Kidney (tissue), 13 donors: ENCODE measurements at regions not wholly inside any gene's neighbourhood (a gene's known extent, or its start where the extent isn't known, plus 50 kb on each side); places are given as distances from the start of the nearest gene placed in this dataset.

ENCODE experiments used
- DNase-seq, 5 donors: peaks; one replicate each; pipeline ENCODE4 v3.0.0-alpha.2; 2013 to 2020
- FAIRE-seq: peaks from 2 replicates; lab custom pipeline; 2012; peaks lifted over from hg19 to GRCh38; lab: Jason Lieb, UNC
- H3K27ac ChIP-seq, 2 donors: one replicate each; pipeline ENCODE4 v1.7.0; 2013; ENCODE audit warnings: low read depth in 2 of 2, low read length in 2 of 2, inconsistent platforms in 1 of 2
- H3K27me3 ChIP-seq: one replicate; pipeline ENCODE4 v1.7.1; 2013; ENCODE audit warnings: low read length, inconsistent platforms; ENCODE audit not compliant: control insufficient read depth, insufficient read depth
- H3K36me3 ChIP-seq, 3 donors: one replicate each; pipeline versions ENCODE4 v1.7.0 to v1.7.1; 2013; ENCODE audit warnings: low read length in 3 of 3, control low read depth in 1 of 3, inconsistent platforms in 1 of 3; ENCODE audit not compliant: insufficient read depth in 3 of 3, control insufficient read depth in 2 of 3
- H3K4me1 ChIP-seq, 3 donors: one replicate each; pipeline versions ENCODE4 v1.7.0 to v1.7.1; 2013; ENCODE audit warnings: low read length in 3 of 3, inconsistent platforms in 1 of 3, low read depth in 1 of 3; ENCODE audit not compliant: control insufficient read depth in 2 of 3, insufficient read depth in 2 of 3
- H3K4me3 ChIP-seq, 3 donors: one replicate each; pipeline versions ENCODE4 v1.7.0 to v1.8.1; 2013; ENCODE audit warnings: low read length in 3 of 3, control low read depth in 1 of 3, inconsistent platforms in 1 of 3
- H3K9ac ChIP-seq, 3 donors: one replicate each; pipeline versions ENCODE4 v1.7.0 to v1.7.1; 2013; ENCODE audit warnings: low read length in 3 of 3, control low read depth in 1 of 3, inconsistent platforms in 1 of 3
- H3K9me3 ChIP-seq, 3 donors: one replicate each; pipeline versions ENCODE4 v1.7.0 to v1.7.1; 2013; ENCODE audit warnings: low read length in 3 of 3, control low read depth in 1 of 3, inconsistent platforms in 1 of 3; ENCODE audit not compliant: control insufficient read depth in 2 of 3, insufficient read depth in 1 of 3
- CTCF ChIP-seq: IDR thresholded peaks from 3 replicates; pipeline ENCODE4 v1.5.1; 2012; ENCODE audit warnings: mild to moderate bottlenecking, moderate library complexity, borderline replicate concordance; ENCODE audit not compliant: insufficient read depth; ENCODE audit errors: extremely low read depth
- intact Hi-C: fragments of 100-400 bp; cut with DNase I; formaldehyde crosslinking; loops from one replicate; pipeline ENCODE4 v1.11.1; 2022
- donor health status: control.
- donor health status: control.
- donor health status: control.
- donor health status: control.
- donor health status: control.
- donor health status: DM: yes; HTN: yes; CAD: no.
- donor health status: Normal renal cell carcinoma (clear cell type).

- FAIRE-seq (no peak), DNase-seq (no peak)
- H3K27ac ChIP-seq, result no peak overlapping the region
- no peaks in the 10 kb centered on the region for H3K27me3 ChIP-seq
- no peak overlapping the region for H3K9ac ChIP-seq
- H3K36me3 ChIP-seq, result no peaks in the 10 kb centered on the region
- TF ChIP-seq CTCF, result no peak
- intact Hi-C loops, result no loop called here
- no peaks in the 10 kb centered on the region for H3K4me1 ChIP-seq
- no peak overlapping the region for H3K4me3 ChIP-seq
- no peaks in the 10 kb centered on the region for H3K9me3 ChIP-seq
Observed at GRCh38 chr3:94179059-94179458, 116.2 kb downstream of the NSUN3 start.

GRCh38 chr3:94183551-94183950 is 120.7 kb downstream of the NSUN3 start:
- FAIRE-seq (no peak), DNase-seq (no peak)
- Histone ChIP-seq H3K27me3 (no peaks in the 10 kb centered on the region), H3K9me3 (no peaks in the 10 kb centered on the region), H3K4me3 (no peak overlapping the region), H3K27ac (no peak overlapping the region), H3K9ac (no peak overlapping the region), H3K36me3 (no peaks in the 10 kb centered on the region), H3K4me1 (no peaks in the 10 kb centered on the region)
- no peak for TF ChIP-seq CTCF
- intact Hi-C loops, result no loop called here

GRCh38 chr3:94184781-94185180 is 121.9 kb downstream of the NSUN3 start:
- TF ChIP-seq CTCF, result no peak
- intact Hi-C loops, result no loop called here
- Histone ChIP-seq H3K27ac (no peak overlapping the region), H3K9ac (no peak overlapping the region), H3K36me3 (no peaks in the 10 kb centered on the region), H3K4me3 (no peak overlapping the region), H3K27me3 (no peaks in the 10 kb centered on the region), H3K9me3 (no peaks in the 10 kb centered on the region), H3K4me1 (no peaks in the 10 kb centered on the region)
- no peak for DNase-seq
- FAIRE-seq, result no peak

GRCh38 chr3:94185753-94186152 is 122.9 kb downstream of the NSUN3 start:
- H3K9ac ChIP-seq, result no peak overlapping the region
- H3K9me3 ChIP-seq, result no peaks in the 10 kb centered on the region
- no peak overlapping the region for H3K27ac ChIP-seq
- no peak for TF ChIP-seq CTCF
- FAIRE-seq, result no peak
- DNase-seq, result no peak
- H3K4me3 ChIP-seq, result no peak overlapping the region
- intact Hi-C loops, result no loop called here
- H3K27me3 ChIP-seq, result no peaks in the 10 kb centered on the region
- H3K4me1 ChIP-seq, result no peaks in the 10 kb centered on the region
- no peaks in the 10 kb centered on the region for H3K36me3 ChIP-seq
